ENCODE measurements at regions not wholly inside any gene's neighbourhood (a gene's known extent, or its start where the extent isn't known, plus 50 kb on each side); places are given as distances from the start of the nearest gene placed in this dataset.

GRCh38 chr5:92500752-92501151 is 1080.3 kb downstream of the NR2F1-AS1 start:
- intact Hi-C loops (cut with DNase I) = no loop called here
- DNase-seq = no peak
- no peak overlapping the region for H3K27ac ChIP-seq
- H3K36me3 ChIP-seq = no peaks in the 10 kb centered on the region
- no peaks in the 10 kb centered on the region for H3K9me3 ChIP-seq
- H3K4me1 ChIP-seq (ENCODE audit: insufficient read depth) = no peaks in the 10 kb centered on the region
- 98 to 100% (median 98%) methylated on average over 2 of the region's 2 CpGs for WGBS, 3 donors
- no peaks in the 10 kb centered on the region for H3K27me3 ChIP-seq
- H3K4me3 ChIP-seq = no peak overlapping the region
- TF ChIP-seq POLR2A (IDR thresholded peaks at IDR 0.05) (no peak), CTCF (IDR thresholded peaks at IDR 0.05) (no peak), EP300 (IDR thresholded peaks at IDR 0.05) (no peak)

- intact Hi-C loops (cut with DNase I) = no loop called here
- H3K4me1 ChIP-seq (ENCODE audit: insufficient read depth) = no peaks in the 10 kb centered on the region
- TF ChIP-seq EP300 (IDR thresholded peaks at IDR 0.05) = no peak
- no peak for TF ChIP-seq POLR2A (IDR thresholded peaks at IDR 0.05)
- no peak for TF ChIP-seq CTCF (IDR thresholded peaks at IDR 0.05)
- no peak overlapping the region for H3K4me3 ChIP-seq
- no peaks in the 10 kb centered on the region for H3K36me3 ChIP-seq
- no peaks in the 10 kb centered on the region for H3K27me3 ChIP-seq
- H3K27ac ChIP-seq = no peak overlapping the region
- DNase-seq = no peak
- no peaks in the 10 kb centered on the region for H3K9me3 ChIP-seq
Observed at GRCh38 chr5:92496545-92496944, 1084.5 kb downstream of the NR2F1-AS1 start.

GRCh38 chr5:92494508-92494907 is 1086.5 kb downstream of the NR2F1-AS1 start:
- Histone ChIP-seq H3K27me3 (no peaks in the 10 kb centered on the region), H3K9me3 (no peaks in the 10 kb centered on the region), H3K36me3 (no peaks in the 10 kb centered on the region), H3K27ac (no peak overlapping the region), H3K4me3 (no peak overlapping the region), H3K4me1 (ENCODE audit: insufficient read depth) (no peaks in the 10 kb centered on the region)
- no peak for TF ChIP-seq EP300 (IDR thresholded peaks at IDR 0.05)
- no peak for TF ChIP-seq CTCF (IDR thresholded peaks at IDR 0.05)
- TF ChIP-seq POLR2A (IDR thresholded peaks at IDR 0.05) = no peak
- DNase-seq = no peak
- WGBS, 3 donors = 93 to 96% (median 95%) methylated on average over 5 of the region's 5 CpGs
- intact Hi-C loops (cut with DNase I) = no loop called here

GRCh38 chr5:92492908-92493307 is 1088.1 kb downstream of the NR2F1-AS1 start:
- intact Hi-C loops (cut with DNase I) = no loop called here
- H3K4me3 ChIP-seq = no peak overlapping the region
- H3K27ac ChIP-seq = no peak overlapping the region
- H3K4me1 ChIP-seq (ENCODE audit: insufficient read depth) = no peaks in the 10 kb centered on the region
- no peaks in the 10 kb centered on the region for H3K9me3 ChIP-seq
- no peak for DNase-seq
- no peaks in the 10 kb centered on the region for H3K36me3 ChIP-seq
- no peaks in the 10 kb centered on the region for H3K27me3 ChIP-seq
- no peak for TF ChIP-seq CTCF (IDR thresholded peaks at IDR 0.05)
- TF ChIP-seq EP300 (IDR thresholded peaks at IDR 0.05) = no peak
- TF ChIP-seq POLR2A (IDR thresholded peaks at IDR 0.05) = no peak
- 47 to 54% (median 51%) methylated on average over 3 of the region's 3 CpGs for WGBS, 3 donors

- intact Hi-C loops (cut with DNase I) = no loop called here
- H3K9me3 ChIP-seq = no peaks in the 10 kb centered on the region
- DNase-seq = no peak
- H3K27me3 ChIP-seq = no peaks in the 10 kb centered on the region
- H3K4me1 ChIP-seq (ENCODE audit: insufficient read depth) = no peaks in the 10 kb centered on the region
- TF ChIP-seq EP300 (IDR thresholded peaks at IDR 0.05) = no peak
- TF ChIP-seq CTCF (IDR thresholded peaks at IDR 0.05) = no peak
- no peak for TF ChIP-seq POLR2A (IDR thresholded peaks at IDR 0.05)
- no peak overlapping the region for H3K27ac ChIP-seq
- no peak overlapping the region for H3K4me3 ChIP-seq
- no peaks in the 10 kb centered on the region for H3K36me3 ChIP-seq
Observed at GRCh38 chr5:92484484-92484883, 1096.5 kb downstream of the NR2F1-AS1 start.
